SK-N-SH treated with all-trans-retinoic acid at 6 μM for 48 hours (cell line): ENCODE measurements at regions not wholly inside any gene's neighbourhood (a gene's known extent, or its start where the extent isn't known, plus 50 kb on each side); places are given as distances from the start of the nearest gene placed in this dataset.

Source experiments
- ZFP3 ChIP-seq: fragments of 250-450 bp; sonication (Bioruptor Pico); IDR thresholded peaks from 2 replicates; pipeline ENCODE4 v1.5.0; 2020; ENCODE audit warnings: mild to moderate bottlenecking, moderate library complexity
- ZFP30 ChIP-seq: fragments of 450-650 bp; formaldehyde crosslinking; IDR thresholded peaks from 2 replicates; pipeline ENCODE4 v1.5.0; 2022; ENCODE audit warnings: mild to moderate bottlenecking, moderate library complexity
- TF ChIP-seq, protein P1 (sequence below): fragments of 250-450 bp; sonication (Bioruptor Pico); IDR thresholded peaks from 2 replicates; pipeline ENCODE4 v1.8.0; 2021; ENCODE audit warnings: low read depth, mild to moderate bottlenecking, moderate library complexity, borderline replicate concordance

DNA sequence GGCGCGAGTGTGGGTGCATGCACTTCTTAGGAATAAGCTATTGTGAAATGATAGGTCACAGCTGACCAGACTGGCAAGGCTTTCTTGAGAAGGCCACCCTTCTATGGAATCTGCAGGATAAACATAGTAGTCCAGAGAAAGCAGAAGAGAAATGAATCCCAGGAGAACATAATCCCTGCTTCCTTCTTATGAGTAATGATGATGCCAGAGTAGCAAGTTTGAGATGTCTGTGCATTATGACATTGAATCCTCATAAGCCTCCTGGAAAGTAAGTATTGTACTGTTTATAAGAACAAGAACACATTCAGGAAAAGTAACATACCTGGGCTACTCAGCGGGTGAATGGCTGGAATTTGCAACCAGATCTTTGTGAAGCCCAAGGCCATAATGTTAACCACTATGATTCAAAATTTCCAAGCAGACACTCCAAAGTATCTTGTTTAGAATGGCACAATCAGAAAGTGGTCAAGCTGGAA lies 272.1 kb upstream of the HS3ST1 start:
- no peak for TF ChIP-seq ZFP3
- TF ChIP-seq, protein P1, sequence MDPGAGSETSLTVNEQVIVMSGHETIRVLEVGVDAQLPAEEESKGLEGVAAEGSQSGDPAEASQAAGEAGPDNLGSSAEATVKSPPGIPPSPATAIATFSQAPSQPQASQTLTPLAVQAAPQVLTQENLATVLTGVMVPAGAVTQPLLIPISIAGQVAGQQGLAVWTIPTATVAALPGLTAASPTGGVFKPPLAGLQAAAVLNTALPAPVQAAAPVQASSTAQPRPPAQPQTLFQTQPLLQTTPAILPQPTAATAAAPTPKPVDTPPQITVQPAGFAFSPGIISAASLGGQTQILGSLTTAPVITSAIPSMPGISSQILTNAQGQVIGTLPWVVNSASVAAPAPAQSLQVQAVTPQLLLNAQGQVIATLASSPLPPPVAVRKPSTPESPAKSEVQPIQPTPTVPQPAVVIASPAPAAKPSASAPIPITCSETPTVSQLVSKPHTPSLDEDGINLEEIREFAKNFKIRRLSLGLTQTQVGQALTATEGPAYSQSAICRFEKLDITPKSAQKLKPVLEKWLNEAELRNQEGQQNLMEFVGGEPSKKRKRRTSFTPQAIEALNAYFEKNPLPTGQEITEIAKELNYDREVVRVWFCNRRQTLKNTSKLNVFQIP, result no peak
- no peak for TF ChIP-seq ZFP30
